H1 (cell line): ENCODE measurements at regions not wholly inside any gene's neighbourhood (a gene's known extent, or its start where the extent isn't known, plus 50 kb on each side); places are given as distances from the start of the nearest gene placed in this dataset.

Experiments used
- BACH1 ChIP-seq: IDR thresholded peaks from 2 replicates; pipeline ENCODE4 v1.6.1; 2012; ENCODE audit warnings: low read length, improper control_type of control experiment
- CTCF ChIP-seq, 3 experiments: IDR thresholded peaks; 1 replicate in 2 of 3; 2 replicates in 1 of 3; pipeline versions ENCODE4 v1.5.1 to v1.6.1; 2011; ENCODE audit warnings: low read length in 3 of 3, mild to moderate bottlenecking in 3 of 3, inconsistent platforms in 2 of 3, low read depth in 1 of 3, moderate library complexity in 1 of 3; ENCODE audit not compliant: insufficient read depth in 1 of 3; ENCODE audit errors: control extremely low read depth in 1 of 3
- GABPA ChIP-seq: IDR thresholded peaks from 2 replicates; pipeline ENCODE4 v1.6.1; 2011; ENCODE audit warnings: mild to moderate bottlenecking, low read length, moderate library complexity, borderline replicate concordance; ENCODE audit not compliant: insufficient read depth
- POLR2A ChIP-seq, 2 experiments: IDR thresholded peaks; 1 replicate in 1 of 2; 2 replicates in 1 of 2; pipeline ENCODE4 v1.6.1; 2011; ENCODE audit warnings: low read depth in 2 of 2, low read length in 2 of 2, mild to moderate bottlenecking in 2 of 2; ENCODE audit errors: control extremely low read depth in 1 of 2

- TF ChIP-seq GABPA = no peak
- no peak for TF ChIP-seq CTCF (IDR thresholded peaks at IDR 0.05; ENCODE audit: control extremely low read depth in 1 of 3, insufficient read depth in 1 of 3, low read depth in 1 of 3, low read length in 3 of 3)
- no peak for TF ChIP-seq BACH1
- no peak for TF ChIP-seq POLR2A (IDR thresholded peaks at IDR 0.05; ENCODE audit: control extremely low read depth in 1 of 2, low read depth in 2 of 2, low read length in 2 of 2)
Measured at GRCh38 chr10:65778753-65779152, 1147.1 kb upstream of the LRRTM3 start.
